ENCODE measurements at regions not wholly inside any gene's neighbourhood (a gene's known extent, or its start where the extent isn't known, plus 50 kb on each side); places are given as distances from the start of the nearest gene placed in this dataset.

DNA sequence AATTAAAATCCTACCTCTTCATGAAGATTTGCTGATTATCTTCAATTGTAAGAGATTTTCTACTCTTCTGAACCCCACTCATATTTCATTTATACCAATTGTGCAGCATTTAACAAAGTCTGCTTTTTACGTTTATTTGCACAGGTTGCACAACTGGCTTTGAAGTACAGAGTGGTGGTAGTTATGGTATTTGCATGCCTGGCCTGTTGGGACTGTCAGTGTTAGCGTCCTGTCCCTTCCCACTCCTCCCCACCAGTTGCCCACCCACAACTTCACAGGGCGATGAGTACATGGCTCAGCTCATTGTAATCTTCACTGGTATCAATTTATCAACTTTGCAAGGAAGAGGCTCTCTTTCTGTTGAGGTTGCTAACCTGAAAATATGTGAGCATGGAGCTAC is 372.3 kb downstream of the AASDHPPT start:
- Mint-ChIP-seq H3K27ac (ENCODE audit: unreplicated experiment) (no peak overlapping the region), H3K27me3 (ENCODE audit: unreplicated experiment) (peaks cover 4% of the 10 kb centered on the region), H3K36me3 (ENCODE audit: low read depth, unreplicated experiment) (no peaks in the 10 kb centered on the region), H3K4me3 (ENCODE audit: unreplicated experiment) (no peak overlapping the region), H3K4me1 (ENCODE audit: unreplicated experiment) (peaks cover 18% of the 10 kb centered on the region), H3K9me3 (ENCODE audit: unreplicated experiment) (no peaks in the 10 kb centered on the region)
- DNase-seq (ENCODE audit: low spot score) = no peak
- TF ChIP-seq, protein P1, sequence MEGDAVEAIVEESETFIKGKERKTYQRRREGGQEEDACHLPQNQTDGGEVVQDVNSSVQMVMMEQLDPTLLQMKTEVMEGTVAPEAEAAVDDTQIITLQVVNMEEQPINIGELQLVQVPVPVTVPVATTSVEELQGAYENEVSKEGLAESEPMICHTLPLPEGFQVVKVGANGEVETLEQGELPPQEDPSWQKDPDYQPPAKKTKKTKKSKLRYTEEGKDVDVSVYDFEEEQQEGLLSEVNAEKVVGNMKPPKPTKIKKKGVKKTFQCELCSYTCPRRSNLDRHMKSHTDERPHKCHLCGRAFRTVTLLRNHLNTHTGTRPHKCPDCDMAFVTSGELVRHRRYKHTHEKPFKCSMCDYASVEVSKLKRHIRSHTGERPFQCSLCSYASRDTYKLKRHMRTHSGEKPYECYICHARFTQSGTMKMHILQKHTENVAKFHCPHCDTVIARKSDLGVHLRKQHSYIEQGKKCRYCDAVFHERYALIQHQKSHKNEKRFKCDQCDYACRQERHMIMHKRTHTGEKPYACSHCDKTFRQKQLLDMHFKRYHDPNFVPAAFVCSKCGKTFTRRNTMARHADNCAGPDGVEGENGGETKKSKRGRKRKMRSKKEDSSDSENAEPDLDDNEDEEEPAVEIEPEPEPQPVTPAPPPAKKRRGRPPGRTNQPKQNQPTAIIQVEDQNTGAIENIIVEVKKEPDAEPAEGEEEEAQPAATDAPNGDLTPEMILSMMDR (IDR thresholded peaks at IDR 0.05; ENCODE audit: unreplicated experiment) = no peak

DNA sequence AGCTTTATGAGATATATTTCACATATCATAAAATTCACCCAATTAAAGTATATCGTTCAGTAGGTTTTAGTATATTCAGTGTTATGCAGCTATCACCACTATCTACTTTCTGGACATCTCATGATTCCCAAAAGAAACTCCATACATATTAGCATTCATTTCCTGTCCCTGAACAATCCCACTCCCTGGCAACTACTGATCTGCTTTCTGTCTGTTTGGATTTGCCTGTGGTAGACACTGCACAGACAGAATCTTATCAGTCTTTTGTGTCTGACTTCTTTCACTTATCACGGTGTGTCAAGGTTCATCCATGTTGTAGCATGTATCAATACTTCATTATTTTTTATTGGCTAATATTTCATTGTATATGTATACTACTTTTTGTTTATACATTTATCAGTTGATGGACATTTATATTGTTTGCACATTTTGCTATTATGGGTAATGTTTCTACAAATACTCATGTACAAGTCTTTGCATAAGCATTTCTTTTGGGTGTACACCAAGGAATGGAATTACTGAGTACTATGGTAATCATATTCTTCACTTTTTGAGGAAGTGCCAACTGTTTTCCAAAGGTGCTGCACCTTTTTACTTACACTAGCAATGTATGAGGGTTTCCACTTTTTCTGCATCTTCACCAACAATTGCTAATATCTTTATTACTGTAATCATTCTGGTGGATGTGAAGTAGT is 373.9 kb downstream of the AASDHPPT start:
- Mint-ChIP-seq H3K36me3 (ENCODE audit: low read depth, unreplicated experiment) (no peaks in the 10 kb centered on the region), H3K9me3 (ENCODE audit: unreplicated experiment) (no peaks in the 10 kb centered on the region), H3K27me3 (ENCODE audit: unreplicated experiment) (peaks cover 4% of the 10 kb centered on the region), H3K27ac (ENCODE audit: unreplicated experiment) (no peak overlapping the region), H3K4me3 (ENCODE audit: unreplicated experiment) (no peak overlapping the region), H3K4me1 (ENCODE audit: unreplicated experiment) (peaks cover 17% of the 10 kb centered on the region)
- TF ChIP-seq, protein P1 (IDR thresholded peaks at IDR 0.05; ENCODE audit: unreplicated experiment) = no peak
- DNase-seq (ENCODE audit: low spot score) = no peak

DNA sequence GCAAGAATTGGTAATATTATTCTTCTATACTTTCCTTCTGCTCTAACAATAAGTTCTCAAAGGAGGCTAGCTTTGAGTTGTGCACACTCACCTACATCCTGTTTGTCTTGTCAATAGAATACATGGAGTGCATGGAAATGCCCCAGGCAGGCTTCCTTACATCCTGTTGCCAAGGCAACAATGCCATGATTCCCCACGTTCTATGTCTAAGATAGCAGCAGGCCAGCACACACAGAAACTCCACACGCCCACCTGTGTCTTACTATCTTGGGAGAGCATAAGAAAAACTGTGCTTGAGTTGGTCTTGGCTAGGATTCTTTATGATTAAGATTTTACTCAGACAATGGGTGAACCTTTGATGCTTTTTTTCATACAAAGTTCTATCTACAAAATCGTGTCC is 379.2 kb downstream of the AASDHPPT start:
- H3K4me1 Mint-ChIP-seq (ENCODE audit: unreplicated experiment) = no peaks in the 10 kb centered on the region
- DNase-seq (ENCODE audit: low spot score) = no peak
- H3K9me3 Mint-ChIP-seq (ENCODE audit: unreplicated experiment) = no peaks in the 10 kb centered on the region
- H3K27ac Mint-ChIP-seq (ENCODE audit: unreplicated experiment) = no peak overlapping the region
- no peaks in the 10 kb centered on the region for H3K27me3 Mint-ChIP-seq (ENCODE audit: unreplicated experiment)
- H3K36me3 Mint-ChIP-seq (ENCODE audit: low read depth, unreplicated experiment) = no peaks in the 10 kb centered on the region
- TF ChIP-seq, protein P1 (IDR thresholded peaks at IDR 0.05; ENCODE audit: unreplicated experiment) = no peak
- H3K4me3 Mint-ChIP-seq (ENCODE audit: unreplicated experiment) = no peak overlapping the region

DNA sequence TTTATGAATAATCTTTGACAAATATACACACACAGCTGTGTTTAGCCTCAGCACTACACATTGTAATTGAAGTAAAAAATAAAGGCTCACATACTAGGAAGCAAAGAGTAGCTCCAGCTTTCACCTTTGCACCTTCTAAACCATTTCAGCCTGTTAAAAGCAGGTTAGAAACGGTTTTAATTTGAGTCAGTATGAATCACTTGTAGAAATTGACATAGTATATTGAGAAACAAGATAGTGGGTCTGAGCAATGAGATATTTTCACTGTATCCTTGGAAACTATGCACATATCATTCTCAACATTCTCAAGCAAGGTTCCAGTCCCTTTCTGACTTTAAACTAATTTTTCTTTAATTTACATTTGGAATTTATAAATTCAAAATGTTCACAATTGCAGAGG is 380.3 kb downstream of the AASDHPPT start:
- no peaks in the 10 kb centered on the region for H3K36me3 Mint-ChIP-seq (ENCODE audit: low read depth, unreplicated experiment)
- H3K27me3 Mint-ChIP-seq (ENCODE audit: unreplicated experiment) = no peaks in the 10 kb centered on the region
- H3K4me1 Mint-ChIP-seq (ENCODE audit: unreplicated experiment) = no peaks in the 10 kb centered on the region
- TF ChIP-seq, protein P1 (IDR thresholded peaks at IDR 0.05; ENCODE audit: unreplicated experiment) = no peak
- H3K9me3 Mint-ChIP-seq (ENCODE audit: unreplicated experiment) = no peaks in the 10 kb centered on the region
- no peak for DNase-seq (ENCODE audit: low spot score)
- no peak overlapping the region for H3K4me3 Mint-ChIP-seq (ENCODE audit: unreplicated experiment)
- H3K27ac Mint-ChIP-seq (ENCODE audit: unreplicated experiment) = no peak overlapping the region

DNA sequence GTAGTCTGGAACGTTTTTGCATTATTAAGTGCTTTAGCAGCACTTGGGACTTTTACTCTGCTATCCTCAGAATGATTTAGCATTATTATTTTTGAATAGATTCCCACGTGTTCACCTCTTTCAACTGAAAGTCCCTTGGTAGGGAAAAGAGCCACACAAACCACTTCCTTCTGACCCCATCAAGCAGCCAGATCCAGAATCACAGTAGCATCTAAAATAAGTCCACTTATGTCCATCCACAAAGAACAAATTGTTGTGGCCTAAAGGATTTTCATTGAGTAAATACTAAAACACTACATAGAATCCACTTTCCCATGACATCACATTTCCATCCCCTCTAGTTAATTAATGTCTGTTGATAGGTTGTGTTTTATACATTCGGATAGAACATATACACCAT is 381.7 kb downstream of the AASDHPPT start:
- H3K4me1 Mint-ChIP-seq (ENCODE audit: unreplicated experiment) = peaks cover 7% of the 10 kb centered on the region
- TF ChIP-seq, protein P1 (IDR thresholded peaks at IDR 0.05; ENCODE audit: unreplicated experiment) = no peak
- no peak overlapping the region for H3K27ac Mint-ChIP-seq (ENCODE audit: unreplicated experiment)
- H3K4me3 Mint-ChIP-seq (ENCODE audit: unreplicated experiment) = no peak overlapping the region
- no peaks in the 10 kb centered on the region for H3K9me3 Mint-ChIP-seq (ENCODE audit: unreplicated experiment)
- no peak for DNase-seq (ENCODE audit: low spot score)
- no peaks in the 10 kb centered on the region for H3K36me3 Mint-ChIP-seq (ENCODE audit: low read depth, unreplicated experiment)
- no peaks in the 10 kb centered on the region for H3K27me3 Mint-ChIP-seq (ENCODE audit: unreplicated experiment)

Measured in endothelial cell (in vitro differentiated cells).